ENCODE measurements at regions not wholly inside any gene's neighbourhood (a gene's known extent, or its start where the extent isn't known, plus 50 kb on each side); places are given as distances from the start of the nearest gene placed in this dataset.

DNA sequence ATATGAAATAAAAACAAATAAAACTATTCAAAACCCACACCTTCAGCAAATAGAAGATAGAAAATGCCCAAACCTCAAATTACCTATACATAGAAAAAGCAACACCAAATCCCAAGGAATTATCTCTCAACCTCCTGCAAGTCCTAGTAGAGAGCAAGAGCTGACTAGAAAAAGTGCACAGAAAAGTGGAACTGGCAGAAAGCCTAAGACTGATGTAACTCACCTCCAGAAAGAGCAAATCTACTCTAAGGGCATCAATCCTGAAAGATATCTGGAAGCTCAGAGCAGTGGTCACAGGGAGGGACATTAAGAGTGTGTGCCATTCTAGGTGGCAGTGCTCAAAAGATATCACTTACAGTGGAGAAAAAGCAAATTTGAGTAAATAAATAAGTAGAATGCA, 62.1 kb upstream of the PLEKHG7 start:
- TF ChIP-seq ZC3H10 (CRISPR knock-in tag; IDR thresholded peaks at IDR 0.05) (no peak), ESRRG (CRISPR knock-in tag; IDR thresholded peaks at IDR 0.05) (no peak), PPARA (CRISPR knock-in tag; IDR thresholded peaks at IDR 0.05; ENCODE audit: borderline replicate concordance) (no peak), ZNF70 (CRISPR knock-in tag; IDR thresholded peaks at IDR 0.05) (no peak), BACH2 (CRISPR knock-in tag; IDR thresholded peaks at IDR 0.05; ENCODE audit: borderline replicate concordance) (no peak), ARNTL (CRISPR knock-in tag; IDR thresholded peaks at IDR 0.05; ENCODE audit: borderline replicate concordance, low read depth) (no peak), ZFP30 (CRISPR knock-in tag; IDR thresholded peaks at IDR 0.05) (no peak), RARB (CRISPR knock-in tag; IDR thresholded peaks at IDR 0.05) (no peak), ZFP3 (CRISPR knock-in tag; IDR thresholded peaks at IDR 0.05) (no peak), PATZ1 (CRISPR knock-in tag; IDR thresholded peaks at IDR 0.05; ENCODE audit: borderline replicate concordance) (no peak)

Data from SK-N-SH treated with all-trans-retinoic acid at 6 μM for 48 hours (cell line).